Lower leg skin (tissue), 3 donors: ENCODE measurements at regions not wholly inside any gene's neighbourhood (a gene's known extent, or its start where the extent isn't known, plus 50 kb on each side); places are given as distances from the start of the nearest gene placed in this dataset.

Source experiments
- POLR2A ChIP-seq, 2 donors: fragments of 450-650 bp; IDR thresholded peaks; one replicate each; pipeline ENCODE4 v1.6.1; 2016 to 2017; ENCODE audit warnings: antibody characterized with exemption in 2 of 2, mild to moderate bottlenecking in 1 of 2, moderate library complexity in 1 of 2
- TF ChIP-seq, protein P1 (sequence below), 3 donors: fragments of 450-650 bp; IDR thresholded peaks; one replicate each; pipeline ENCODE4 v1.5.1; 2016; ENCODE audit warnings: antibody characterized with exemption in 3 of 3, mild to moderate bottlenecking in 3 of 3, moderate library complexity in 2 of 3

GRCh38 chr3:7854266-7854665 is 647.4 kb upstream of the LMCD1 start:
- TF ChIP-seq, protein P1, sequence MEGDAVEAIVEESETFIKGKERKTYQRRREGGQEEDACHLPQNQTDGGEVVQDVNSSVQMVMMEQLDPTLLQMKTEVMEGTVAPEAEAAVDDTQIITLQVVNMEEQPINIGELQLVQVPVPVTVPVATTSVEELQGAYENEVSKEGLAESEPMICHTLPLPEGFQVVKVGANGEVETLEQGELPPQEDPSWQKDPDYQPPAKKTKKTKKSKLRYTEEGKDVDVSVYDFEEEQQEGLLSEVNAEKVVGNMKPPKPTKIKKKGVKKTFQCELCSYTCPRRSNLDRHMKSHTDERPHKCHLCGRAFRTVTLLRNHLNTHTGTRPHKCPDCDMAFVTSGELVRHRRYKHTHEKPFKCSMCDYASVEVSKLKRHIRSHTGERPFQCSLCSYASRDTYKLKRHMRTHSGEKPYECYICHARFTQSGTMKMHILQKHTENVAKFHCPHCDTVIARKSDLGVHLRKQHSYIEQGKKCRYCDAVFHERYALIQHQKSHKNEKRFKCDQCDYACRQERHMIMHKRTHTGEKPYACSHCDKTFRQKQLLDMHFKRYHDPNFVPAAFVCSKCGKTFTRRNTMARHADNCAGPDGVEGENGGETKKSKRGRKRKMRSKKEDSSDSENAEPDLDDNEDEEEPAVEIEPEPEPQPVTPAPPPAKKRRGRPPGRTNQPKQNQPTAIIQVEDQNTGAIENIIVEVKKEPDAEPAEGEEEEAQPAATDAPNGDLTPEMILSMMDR (IDR thresholded peaks at IDR 0.05) = no peak
- TF ChIP-seq POLR2A (IDR thresholded peaks at IDR 0.05) = no peak
